HG02798 (cell line): ENCODE measurements at regions not wholly inside any gene's neighbourhood (a gene's known extent, or its start where the extent isn't known, plus 50 kb on each side); places are given as distances from the start of the nearest gene placed in this dataset.
"Not testable (repeated sequence)": the region's sequence is repeated elsewhere in the genome, so short reads cannot be mapped to it uniquely, and the experiment has no call there.

ENCODE experiments used
- ATAC-seq: cut with Tn5 transposase; IDR thresholded peaks from one replicate; pipeline ENCODE4 v1.9.1; 2021; ENCODE audit warnings: mild to moderate bottlenecking; ENCODE audit not compliant: unreplicated experiment, poor library complexity

DNA sequence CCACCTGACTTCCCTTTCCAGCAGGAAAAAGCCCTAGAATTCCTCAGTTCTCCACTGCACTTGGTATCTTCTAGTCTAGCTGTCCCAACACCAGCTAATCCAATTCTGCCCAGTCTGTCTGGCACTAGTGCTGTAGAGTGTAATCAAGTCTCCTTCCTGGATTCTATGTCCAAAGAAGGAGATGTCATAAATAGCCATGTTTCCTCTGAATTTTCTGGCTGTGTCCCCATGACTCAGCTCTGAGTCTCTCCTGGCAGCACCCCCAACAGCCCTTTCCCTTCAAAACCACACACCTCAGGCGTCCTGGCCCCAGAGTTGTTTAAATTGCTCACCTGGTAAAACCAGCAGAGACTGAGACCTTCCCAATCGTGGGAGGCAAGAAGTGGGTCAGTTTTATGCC is 197.2 kb downstream of the GRXCR1 start:
- ATAC-seq, result no peak

DNA sequence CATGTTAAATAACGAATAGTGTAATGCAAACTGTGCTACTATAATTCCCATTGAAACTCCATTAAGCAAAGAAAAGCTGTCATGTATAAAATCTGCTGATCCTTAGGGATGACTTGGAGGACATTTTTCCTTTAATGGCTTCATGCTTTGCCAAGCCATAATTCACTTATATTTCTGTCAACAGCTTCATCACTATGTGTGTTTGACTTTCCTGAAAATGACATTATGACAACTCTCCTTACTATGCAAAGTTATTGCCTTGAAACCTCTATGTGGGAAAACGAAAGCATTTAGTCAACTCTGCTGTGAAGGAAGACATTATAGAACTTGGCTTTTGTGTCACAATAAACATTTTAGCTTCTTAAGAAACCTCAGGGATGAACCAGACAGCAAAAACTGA is 210.5 kb downstream of the GRXCR1 start:
- no peak for ATAC-seq

DNA sequence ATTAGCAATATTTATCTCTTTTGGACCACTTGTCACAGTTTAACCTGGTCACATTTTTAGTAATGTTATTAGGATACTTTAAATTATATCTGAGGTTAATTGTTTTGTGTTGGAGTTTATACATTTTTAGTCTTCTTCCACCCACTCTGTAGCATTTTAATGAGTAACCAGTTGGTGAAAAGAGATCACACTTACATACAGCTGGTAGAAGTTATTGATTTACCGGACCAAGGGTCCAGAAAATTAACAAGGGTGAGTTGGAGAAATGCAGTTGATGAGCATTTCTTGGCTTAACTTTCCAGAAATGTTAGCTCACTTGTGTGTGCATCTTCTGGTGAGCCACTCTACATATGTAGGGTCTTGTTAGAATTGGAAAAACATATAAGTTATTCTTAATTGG is 219.6 kb downstream of the GRXCR1 start:
- no peak for ATAC-seq

DNA sequence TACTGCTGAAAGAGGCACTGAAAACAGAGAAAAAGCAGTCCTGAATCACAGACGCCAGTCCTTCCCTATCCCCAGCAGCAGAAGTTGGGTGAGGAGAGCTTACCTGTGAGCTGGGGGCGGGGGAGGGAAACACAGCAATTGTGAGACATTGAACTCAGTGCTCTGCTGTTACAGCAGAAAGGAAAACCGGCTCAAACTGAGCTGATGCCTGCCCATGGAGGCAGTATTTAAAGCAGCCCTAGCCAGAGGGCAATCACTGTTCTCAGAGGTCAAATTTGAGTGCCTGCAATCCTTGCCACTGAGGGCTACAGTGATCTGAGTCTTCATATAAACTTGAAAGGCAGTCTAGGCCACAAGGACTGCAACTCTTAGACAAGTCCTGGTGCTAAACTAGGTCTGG is 220.7 kb downstream of the GRXCR1 start:
- no peak for ATAC-seq

DNA sequence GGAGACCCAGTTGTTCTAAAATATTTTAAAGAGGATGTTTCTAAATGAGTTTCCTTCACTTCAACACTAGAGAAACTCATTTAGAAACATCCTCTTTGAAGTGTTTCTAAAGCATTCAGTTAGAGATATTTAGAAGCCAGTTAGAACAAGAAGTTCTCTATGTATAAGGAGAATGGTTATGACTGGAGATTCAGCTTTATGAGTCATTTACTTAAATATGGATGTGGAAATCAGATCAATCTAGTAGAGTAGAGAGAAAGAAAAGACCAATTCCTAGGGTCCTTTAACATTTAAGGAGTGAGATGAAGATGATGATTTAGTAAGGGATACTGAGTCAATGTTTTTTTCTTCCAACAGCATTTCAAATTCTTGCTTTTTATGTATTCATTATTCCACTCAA is 234.1 kb downstream of the GRXCR1 start:
- no peak for ATAC-seq

DNA sequence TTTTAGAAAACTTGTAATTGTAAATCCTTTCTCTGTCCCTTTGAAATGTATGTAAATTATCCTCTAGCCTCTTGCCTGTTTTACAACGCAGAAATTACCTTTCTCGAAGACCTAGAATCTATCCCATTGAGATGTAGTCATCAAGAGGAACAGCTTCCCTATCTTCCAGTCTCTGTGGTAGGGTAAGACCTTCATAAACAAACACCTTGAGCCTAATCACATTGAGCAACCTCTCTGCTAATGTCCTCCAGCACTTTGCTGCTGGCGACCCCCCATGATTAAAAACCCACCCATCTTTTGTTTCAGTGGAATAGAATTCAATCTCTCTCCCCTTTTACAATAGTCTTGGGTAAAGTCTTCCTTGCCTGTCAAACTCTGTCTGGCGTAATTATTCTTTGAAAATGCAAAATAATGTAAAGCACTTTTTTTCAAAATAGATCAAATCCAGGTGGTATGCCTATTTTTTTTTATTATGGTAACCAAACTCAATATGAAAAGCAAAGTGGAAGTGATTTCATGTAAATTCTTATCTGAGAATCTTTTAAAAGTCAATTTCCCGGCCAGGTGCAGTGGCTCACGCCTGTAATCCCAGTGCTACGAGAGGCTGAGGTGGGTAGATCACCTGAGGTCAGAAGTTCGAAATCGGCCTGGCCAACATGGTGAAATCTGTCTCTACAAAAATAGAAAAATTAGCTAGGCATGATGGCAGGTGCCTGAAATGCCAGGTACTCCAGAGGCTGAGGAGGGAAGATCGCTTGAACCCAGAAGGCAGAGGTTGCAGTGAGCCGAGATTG is 237.9 kb downstream of the GRXCR1 start:
- no peak for ATAC-seq

DNA sequence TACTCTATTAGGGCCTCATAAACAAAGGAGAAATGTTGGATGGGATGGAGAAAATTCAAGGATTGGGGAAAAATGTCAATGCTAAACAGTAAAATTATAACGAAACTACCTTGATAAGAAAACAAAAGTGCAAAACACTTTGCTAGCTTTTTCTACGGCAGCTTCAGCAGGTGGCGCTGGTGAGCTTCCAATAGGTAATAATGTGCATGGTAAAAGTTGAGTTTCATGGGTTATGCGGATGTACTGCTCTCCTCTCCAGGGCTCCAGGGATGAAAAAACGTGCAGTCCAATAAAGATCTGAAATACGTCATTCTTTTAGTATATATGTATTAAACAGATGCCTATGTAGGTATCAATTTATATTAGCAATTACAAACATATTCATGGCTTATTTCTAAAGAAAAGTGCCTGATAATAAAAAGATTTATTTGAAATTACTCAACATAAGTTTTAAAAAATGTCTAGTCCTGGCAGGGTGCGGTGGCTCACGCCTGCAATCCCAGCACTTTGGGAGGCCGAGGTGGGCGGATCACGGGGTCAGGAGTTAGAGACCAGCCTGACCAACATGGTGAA is 239.6 kb downstream of the GRXCR1 start:
- peak; percentile 85 for ATAC-seq

DNA sequence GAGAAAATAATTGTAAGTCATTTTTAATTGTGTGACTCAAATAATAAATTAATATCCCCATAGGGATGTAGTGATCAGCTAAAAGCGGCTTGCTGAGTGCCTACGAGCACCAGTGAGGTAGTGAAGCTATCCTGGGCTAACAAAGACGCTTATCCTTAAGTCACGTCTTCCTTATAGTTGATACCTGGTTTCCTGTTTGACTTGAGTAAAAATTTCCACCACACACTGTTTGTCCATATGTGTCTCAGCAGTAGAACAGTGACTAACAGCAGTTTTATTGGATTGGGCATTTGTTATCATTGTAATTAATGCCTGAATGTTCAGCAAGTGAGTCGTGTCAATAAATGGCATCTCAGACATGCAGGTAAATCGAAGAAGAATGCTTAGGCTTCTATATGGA is 241.1 kb downstream of the GRXCR1 start:
- ATAC-seq, result no peak

DNA sequence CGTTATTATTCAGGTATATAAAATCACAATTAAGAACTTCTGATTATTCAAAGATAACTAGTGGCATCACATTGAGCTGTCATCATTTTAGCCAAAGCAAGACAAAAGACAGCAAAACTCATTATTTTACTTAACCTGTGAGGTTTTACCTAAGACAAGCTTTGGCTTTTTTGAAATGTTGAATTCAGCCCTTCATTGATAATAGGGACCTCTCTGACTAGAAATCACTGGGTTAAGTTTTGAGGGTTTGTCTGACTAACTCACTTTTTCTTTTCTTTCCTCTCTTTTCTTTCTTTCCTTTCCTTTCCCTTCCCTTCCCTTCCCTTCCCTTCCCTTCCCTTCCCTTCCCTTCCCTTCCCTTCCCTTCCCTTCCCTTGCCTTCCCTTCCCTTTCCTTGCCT is 244.2 kb downstream of the GRXCR1 start:
- no peak for ATAC-seq

DNA sequence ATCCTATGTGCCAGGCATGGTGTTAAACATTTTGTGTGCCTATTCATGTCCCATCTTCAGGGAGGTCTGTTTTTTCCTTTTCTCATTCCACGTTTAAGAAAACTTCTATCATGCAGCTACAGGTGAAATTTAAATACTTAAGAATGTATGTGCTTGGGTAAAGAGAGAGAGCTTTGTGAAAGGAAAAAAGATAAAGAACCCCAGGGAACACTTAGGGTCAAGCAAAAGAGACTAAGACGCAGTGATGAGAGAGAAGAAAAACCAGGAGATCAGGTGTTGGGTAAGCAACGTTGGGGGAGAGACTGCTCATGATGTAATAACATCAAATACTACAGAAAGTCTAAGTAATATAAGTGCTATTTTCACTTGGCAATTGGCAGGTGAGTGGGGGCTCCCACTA is 253.7 kb downstream of the GRXCR1 start:
- ATAC-seq, result no peak

DNA sequence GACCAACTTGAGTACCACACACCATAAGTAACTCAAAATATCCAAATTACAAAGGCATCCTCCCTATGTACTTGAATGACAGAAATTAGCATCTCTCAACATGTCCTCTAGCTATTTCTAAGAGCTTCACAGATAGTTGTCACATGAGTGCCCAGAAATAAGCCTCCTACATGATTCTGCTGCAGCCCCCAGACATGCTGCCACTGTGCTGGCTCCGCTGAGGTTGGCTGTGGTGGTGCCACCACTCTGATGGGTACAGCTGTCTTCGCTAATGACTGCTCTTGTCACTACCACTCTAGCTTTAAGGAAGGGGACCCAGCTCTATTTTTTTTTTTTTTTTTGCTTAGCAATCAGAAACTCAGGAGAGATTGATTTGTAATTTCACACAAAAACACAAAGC is 256.0 kb downstream of the GRXCR1 start:
- ATAC-seq, result no peak

DNA sequence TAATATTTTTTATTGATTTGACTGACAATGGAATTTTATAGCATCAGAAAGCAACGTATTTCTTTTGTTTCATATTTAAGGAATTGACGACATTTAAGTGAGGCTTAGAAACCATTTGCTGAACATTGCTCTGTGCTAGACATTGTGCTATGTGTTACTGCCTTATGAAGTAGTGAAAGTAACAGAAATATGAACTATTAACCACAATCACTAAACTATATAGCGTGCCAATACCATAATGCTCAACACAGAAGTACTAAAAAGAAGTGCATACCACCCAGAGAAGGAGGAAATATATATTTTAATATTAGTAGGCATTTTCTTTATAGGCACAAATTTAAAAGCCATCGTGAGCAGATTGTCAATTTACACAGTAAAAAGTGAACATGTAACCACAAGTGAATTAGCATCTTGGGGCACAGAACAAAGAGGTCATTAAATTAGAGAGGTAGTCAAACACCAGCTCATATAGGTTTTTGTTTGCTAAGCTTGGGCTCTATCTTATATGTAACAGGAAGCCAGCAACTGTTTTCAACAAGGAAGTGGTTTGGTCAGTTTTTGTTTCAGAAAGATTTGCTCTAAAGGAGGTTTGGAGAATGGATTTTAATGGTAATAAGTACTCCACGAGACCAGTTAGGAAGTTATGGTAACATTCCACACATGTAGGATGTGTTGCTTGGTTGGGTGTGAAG is 270.7 kb downstream of the GRXCR1 start:
- ATAC-seq, result no peak

DNA sequence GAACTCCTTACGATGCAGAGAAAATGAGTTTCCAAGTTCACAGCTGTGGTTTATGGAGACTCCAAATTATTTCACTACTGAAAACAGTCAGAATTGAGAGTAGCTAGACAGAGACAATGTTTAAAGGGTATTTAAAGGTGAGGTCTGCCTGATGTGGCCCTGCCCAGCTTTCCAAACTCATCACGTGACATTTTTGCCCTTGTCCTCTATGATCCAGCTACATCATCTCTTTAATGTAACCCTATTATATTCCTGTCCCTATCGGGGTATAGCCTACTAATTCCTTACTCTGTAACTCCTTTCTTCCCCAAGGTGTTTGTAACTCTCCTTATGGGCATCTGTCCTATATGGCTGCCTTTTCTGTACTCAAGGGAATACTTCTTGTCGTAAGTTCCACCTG is 297.2 kb downstream of the GRXCR1 start:
- no peak for ATAC-seq

DNA sequence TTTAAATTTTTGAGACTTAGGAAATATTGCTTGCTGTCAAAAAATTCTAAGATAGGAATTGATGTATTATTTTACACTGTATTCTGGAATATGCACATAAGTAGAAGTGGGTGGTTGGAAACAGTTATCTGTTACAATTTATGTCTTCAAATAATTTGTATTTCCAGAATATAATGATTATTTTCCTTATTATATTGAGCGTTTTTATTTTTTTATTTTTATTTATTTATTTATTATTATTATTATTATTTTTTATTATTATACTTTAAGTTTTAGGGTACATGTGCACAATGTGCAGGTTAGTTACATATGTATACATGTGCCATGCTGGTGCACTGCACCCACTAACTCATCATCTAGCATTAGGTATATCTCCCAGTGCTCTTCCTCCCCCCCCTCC is 320.1 kb downstream of the GRXCR1 start:
- not testable (repeated sequence) for ATAC-seq

DNA sequence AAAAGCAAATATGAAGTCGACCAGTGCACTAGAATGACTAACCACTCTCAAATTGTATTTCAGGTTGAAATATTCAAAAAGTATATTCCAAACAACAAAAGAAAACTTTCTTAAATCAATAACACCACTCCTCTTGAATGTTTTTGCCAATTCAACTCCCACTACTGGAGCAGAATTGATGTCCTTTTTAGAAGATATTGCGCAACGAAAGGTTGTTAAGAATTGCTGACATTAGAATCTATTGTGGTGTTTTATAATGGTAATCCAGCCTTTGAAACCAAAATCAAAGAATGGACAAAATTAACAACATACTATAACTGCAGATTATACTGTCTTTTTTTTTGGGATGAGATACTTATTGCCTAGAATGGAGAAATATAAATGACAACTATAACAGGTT is 331.3 kb downstream of the GRXCR1 start:
- ATAC-seq, result no peak

DNA sequence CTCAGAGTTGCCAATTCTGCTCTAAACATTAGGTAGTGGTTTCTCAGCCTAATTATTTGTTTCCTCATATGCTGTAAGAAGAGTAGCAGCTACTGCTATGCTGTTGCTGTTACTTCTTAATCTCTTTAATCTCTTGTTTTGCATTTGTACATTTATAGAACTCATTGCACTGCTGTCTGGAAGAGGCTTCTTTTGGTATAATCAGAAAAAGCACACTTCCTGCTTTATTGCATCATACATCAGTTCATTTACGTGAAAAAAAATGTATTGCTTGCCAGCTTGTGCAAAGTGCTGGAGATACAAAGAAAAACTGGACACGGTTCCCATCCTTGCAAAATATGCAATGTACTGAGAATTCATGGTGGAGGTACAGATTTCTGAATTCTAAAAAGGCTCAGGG is 332.0 kb downstream of the GRXCR1 start:
- ATAC-seq, result no peak

DNA sequence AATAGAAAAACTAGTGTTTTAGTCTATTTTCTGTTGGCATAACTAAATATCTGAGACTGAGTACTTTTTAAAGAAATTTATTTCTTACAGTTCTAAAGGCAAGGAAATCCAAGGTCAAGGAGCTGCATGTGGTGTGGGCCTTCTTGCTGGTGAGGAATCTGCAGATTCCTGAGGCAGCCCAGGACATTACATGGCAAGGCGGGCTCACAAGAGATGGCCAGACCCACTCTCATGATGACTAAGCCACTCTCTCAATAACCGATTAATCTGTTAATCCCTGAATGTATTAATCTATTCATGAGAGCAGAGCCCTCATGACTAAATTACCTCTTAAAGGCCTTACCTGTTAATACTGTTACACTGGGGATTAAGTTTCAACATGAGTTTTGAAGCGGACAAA is 340.8 kb downstream of the GRXCR1 start:
- no peak for ATAC-seq

DNA sequence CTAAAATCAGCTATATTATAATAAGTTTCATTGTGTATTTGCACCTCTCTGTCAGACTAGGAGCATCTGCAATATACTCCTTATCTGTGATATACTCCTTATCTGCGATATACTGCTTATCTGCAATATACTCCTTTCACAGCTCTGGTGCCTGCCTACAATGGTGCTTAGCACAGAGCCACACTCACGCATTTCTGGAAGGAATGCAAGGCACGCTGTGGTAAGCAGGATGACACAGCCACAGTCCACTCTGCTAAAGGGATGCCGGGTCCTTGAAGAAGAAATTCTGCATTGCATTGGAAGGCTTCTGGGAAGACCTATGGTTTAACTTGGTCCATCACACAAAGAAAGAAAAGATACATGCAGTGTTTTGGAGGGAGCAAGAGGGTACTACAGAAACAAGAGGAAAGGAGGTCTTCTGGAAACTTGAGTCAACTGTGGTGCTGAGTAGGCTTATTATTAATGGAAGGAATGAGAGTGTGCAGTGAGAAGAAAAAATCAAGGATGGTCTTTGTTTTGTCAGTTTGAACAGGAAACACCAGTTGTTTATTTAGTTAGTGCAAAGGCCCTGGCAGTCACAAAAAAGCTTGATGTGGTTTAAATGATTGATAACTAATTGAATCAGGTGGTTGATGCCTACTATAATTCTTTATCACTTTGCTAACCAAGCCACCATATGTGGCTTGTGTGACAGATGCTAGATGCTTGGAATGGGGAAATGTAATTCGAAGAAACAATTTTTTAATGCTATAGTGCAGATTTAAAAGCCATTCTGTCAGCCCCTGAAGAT is 342.3 kb downstream of the GRXCR1 start:
- no peak for ATAC-seq

DNA sequence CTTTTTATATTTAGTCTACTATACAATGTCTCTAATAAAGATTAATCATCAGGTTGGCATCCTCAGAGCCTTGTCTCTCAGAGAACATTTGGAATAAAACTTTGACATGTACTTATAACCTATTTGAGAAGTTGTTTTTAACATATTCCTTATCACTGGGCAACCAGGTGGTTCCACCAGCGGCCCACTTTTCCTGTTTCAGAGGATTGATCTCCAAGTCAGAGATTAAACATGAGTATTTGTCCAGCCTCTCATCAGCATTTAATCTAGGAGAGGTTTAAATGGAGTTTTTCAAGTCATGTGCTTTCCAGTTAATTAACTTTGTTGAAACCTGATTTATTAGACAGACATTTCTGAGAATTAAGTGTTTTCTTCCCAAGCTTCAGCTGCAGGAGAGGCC is 345.5 kb downstream of the GRXCR1 start:
- no peak for ATAC-seq

DNA sequence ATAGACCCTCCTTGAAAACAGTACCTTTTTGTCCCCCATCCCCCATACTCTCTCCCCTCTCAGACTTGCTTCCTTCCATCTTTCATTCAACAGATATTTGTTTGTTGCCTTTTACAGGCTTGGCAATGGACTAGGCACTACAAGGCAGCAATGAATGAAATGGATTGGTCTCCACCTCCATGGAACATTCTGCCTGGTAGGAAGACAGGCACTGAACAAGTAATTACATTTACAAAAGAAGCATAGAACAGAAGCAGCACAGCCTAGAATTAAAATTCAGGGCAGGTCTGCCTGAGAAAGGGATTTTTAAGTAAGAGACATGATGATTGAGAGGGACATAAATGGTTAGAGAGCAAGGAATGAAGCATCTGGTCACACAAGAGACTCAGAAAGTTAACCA is 346.1 kb downstream of the GRXCR1 start:
- ATAC-seq, result no peak

DNA sequence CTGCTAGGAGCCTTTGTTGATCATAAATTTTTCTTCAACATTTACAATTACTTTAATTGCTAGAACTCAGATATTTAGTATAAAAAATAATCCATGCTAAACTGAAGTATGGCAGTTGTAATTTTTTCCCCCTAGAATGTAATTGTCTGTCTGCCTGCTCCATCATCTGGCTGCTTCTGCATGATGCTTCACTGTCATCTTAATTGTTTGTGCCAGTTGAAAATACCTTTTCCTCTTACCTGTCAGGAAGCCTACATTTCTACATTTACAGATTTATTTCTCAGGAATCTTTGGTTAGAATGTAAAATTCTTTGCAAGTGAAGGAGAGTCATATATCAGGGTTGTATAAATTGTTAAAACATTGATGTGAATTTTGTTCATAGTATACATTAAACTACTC is 348.6 kb downstream of the GRXCR1 start:
- no peak for ATAC-seq
